ENCODE measurements at regions not wholly inside any gene's neighbourhood (a gene's known extent, or its start where the extent isn't known, plus 50 kb on each side); places are given as distances from the start of the nearest gene placed in this dataset.
"Not testable (repeated sequence)": the region's sequence is repeated elsewhere in the genome, so short reads cannot be mapped to it uniquely, and the experiment has no call there.

DNA sequence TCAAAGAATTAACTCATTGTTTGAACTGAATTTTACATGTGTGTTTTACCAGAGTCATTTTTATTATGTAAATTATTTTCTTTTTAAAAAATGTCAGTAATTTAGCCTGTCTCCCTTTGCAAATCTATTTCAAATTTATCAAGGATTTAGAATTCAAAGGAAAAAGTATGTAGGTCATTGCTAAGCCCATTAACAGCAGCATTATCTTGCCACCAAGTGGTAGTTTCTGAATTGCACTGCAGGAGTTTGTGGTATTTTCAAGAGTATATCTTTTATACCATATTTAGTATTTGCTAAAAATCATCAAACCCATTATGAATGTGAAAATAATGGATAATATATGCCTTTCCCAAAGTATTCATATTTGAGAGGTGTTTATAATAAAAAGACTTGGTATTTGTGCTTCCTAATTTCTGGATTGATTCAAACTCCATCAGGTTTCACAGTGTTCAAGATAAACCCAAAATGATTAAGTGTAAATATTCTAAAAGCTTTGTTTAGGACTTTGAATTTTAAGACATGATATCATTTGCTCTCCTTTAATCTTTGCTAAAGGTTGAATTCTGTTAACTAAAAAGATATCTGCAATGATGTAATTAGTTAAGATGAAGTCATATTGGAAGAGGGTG is 711.4 kb downstream of the FSCB start:
- no peak for DNase-seq

DNA sequence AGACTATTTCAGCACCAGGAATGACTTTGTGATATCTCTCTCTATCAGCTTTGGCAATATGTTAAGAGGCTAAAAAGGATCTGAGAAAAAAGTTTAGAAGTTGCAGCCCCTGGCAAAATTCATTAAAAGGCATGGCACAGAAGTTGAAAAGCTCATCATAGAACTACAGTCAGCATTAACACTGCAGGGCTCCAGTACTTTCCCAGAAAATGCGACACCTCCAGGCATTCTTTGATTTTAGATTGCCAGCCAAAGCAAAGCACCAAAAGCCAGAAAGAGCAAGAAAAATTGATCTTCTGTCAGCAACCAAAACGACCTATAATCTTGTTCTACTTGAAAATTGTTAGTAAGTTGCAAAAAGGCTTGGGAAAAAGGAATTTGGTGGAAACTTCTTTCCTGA is 713.5 kb downstream of the FSCB start:
- DNase-seq = no peak

GRCh38 chr14:43792980-43793379 is 714.1 kb downstream of the FSCB start:
- DNase-seq = no peak

- DNase-seq = no peak
Observed at GRCh38 chr14:43790681-43791080, 716.4 kb downstream of the FSCB start.

GRCh38 chr14:43789458-43789857 is 717.6 kb downstream of the FSCB start:
- DNase-seq = no peak

DNA sequence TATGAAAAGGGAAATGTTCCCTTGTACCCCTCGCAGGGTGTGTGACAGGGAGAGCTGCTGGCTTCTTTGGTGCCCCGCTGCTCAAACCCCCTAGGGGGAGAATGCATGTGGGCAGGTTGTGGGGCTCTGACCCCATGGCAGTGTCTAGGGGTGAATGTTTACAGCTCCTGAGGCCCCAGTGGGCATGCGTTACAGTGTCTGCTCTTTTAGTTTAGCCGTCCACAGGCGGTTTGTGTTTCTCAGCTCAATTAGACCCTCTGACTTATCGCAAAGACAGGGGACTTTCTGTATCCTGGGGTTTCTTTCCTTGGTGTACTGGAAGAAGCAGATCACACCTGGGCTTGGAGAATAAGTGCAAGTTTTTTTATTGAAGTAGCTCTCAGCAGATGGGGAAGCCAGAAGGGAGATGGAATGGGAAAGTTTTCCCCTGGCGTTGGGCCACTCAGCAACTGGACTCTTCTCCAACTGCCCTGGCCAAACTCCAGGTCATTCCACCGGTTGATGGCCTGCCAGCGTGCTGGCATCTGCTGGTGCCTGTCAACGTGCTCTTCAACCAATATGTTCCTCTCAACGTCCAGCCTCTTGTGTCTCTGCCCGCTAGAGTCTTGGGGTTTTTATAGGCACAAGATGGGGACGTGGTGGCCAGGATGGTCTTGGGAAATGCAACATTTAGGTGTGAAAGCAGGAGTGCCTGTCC is 720.9 kb downstream of the FSCB start:
- no peak for DNase-seq

DNA sequence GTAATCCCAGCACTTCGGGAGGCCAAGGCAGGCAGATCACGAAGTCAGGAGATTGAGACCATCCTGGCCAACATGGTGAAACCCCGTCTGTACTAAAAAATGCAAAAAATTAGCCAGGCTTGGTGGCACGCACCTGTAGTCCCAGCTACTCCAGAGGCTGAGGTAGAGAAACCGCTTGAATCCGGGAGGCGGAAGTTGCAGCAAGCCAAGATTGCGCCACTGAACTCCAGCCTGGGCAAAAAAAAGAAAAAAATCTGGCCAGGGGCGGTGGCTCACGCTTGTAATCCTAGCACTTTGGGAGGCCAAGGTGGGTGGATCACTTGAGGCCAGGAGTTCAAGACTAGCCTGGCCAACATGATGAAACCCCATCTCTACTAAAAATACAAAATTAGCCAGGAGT is 722.7 kb downstream of the FSCB start:
- DNase-seq = not testable (repeated sequence)

- no peak for DNase-seq
Observed at GRCh38 chr14:43778937-43779639, 728.0 kb downstream of the FSCB start.

DNA sequence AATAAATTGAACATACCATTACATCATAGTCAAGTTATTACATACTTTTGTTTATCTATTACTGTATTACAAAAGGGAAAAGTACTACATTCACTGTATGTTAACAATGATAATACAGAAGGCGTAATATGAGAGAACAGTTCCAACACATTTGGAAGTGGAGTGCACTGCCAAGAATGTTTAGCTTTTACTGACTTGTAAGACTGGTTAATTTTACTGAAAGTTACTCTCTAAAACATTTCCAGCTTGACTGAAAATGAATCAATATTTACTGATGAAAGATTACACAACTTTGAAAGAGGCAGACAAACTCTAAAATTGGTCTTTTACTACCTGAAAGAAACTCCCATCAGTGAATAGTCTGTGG is 728.5 kb downstream of the FSCB start:
- no peak for DNase-seq

DNA sequence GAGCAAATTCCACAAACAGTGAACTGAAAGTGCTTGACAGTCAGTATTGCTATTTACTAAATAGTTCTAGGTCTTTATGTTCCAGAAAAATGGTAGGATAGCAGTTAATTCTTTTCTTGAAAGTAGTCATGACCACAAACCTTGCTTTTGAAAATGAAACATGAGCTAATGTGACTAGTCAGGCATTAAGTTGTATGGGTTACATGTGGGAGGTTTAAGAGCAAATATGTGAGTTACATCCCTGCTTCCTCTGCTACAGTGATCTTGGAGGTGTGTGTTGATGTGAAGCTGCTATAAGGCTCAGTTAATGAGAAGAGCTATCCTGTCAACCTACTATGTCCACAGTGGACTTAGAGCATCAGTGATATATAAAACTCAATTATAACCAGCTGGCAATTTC is 741.6 kb downstream of the FSCB start:
- DNase-seq = no peak

GRCh38 chr14:43764433-43764832 is 742.6 kb downstream of the FSCB start:
- DNase-seq = no peak

- no peak for DNase-seq
Observed at GRCh38 chr14:43755707-43756106, 751.4 kb downstream of the FSCB start.

DNA sequence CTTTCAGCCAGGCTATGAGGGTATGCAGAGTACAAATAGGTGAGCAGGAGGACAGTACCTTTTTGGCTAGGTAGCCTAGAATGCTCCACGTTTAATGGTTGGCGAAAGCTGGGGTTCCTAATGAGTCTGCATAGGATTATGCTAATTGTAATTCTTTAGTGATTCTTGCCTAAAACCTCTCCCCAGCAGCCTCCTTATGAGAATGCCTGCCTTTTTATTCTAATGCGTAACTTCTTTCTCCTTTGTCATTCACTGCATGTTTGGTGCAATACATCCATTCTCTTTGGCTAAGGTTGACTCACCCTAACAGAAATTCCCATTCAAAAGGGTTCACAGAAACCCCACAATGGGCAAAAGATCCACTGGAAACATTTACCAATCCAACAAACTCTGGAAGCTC is 752.2 kb downstream of the FSCB start:
- no peak for DNase-seq

GRCh38 chr14:43745746-43746145 is 761.3 kb downstream of the FSCB start:
- DNase-seq = no peak

GRCh38 chr14:43735932-43736331 is 771.2 kb downstream of the FSCB start:
- no peak for DNase-seq

GRCh38 chr14:43729143-43729542 is 777.9 kb downstream of the FSCB start:
- DNase-seq = no peak

- DNase-seq = no peak
Observed at GRCh38 chr14:43706900-43707299, 800.2 kb downstream of the FSCB start.

DNA sequence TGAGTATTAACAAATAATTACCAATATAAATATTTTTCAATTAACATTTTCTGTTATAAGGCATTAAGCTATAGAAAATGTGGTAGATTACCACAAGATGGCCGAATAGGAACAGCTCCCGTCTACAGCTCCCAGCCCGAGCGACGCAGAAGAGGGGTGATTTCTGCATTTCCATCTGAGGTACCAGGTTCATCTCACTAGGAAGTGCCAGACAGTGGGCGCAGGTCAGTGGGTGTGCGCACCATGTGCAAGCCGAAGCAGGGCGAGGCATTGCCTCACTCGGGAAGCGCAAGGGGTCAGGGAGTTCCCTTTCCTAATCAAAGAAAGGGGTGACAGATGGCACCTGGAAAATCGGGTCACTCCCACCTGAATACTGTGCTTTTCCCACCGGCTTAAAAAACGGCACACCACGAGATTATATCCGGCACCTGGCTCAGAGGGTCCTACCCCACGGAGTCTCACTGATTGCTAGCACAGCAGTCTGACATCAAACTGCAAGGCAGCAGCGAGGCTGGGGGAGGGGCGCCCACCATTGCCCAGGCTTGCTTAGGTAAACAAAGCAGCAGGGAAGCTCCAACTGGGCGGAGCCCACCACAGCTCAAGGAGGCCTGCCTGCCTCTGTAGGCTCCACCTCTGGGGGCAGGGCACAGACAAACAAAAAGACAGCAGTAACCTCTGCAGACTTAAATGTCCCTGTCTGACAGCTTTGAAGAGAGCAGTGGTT is 808.4 kb downstream of the FSCB start:
- not testable (repeated sequence) for DNase-seq

- DNase-seq = no peak
Observed at GRCh38 chr14:43697003-43697402, 810.1 kb downstream of the FSCB start.

DNA sequence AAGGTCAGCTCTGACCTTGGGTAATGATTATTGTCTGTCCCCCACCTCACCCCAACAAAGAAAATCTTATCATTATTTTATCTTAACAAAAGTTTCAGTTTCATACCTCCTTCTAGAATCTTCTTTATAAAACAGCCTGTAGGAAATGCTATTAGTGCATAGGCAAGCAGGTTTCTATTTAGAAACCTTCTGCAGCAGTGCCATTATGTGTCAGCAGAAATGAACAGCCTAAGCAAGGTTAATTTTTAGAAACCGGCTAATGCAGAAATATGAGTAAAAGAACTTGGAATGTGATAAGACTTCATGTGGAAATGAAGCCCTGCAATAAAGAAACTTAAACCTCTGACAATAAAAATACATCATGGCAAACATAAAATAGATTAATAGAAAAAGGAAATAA is 814.4 kb downstream of the FSCB start:
- DNase-seq = no peak

DNA sequence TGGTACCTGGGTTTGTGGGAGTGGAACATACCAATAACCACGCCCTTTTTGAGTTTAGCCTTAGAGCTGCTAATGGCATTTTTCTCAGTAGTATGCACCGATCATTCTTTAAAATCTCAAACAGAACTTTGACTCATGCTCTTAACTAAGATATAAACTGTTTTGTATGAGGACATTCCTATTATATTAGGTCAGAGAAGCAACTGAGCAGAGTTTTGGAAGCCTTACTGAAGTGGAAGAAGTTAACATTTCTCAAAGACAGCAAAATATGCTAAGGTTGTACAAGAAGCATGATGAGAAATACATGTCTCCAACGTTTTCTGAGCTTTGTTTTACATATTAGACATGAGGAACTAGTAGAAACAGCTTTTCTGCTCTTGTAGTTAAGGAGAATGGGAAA is 819.2 kb downstream of the FSCB start:
- DNase-seq = no peak

DNA sequence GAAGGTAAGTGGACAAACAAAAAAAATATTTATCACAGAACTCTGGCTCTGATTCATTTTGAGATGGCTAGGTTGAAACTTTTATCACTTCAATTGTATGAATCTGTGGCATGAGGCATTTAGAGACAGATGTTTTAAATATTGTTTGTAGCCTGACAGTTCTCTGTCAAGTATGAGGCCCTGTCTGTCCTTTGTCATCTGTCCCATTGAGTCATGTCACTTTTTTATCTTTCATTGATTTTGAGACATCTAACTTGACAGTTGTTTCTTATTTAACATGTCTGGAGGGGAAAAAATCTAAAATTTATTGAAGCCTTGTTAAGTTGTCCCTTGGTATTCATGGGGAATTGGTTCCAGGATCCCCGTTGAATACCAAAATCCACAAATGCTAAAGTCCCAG is 829.5 kb downstream of the FSCB start:
- no peak for DNase-seq

DNA sequence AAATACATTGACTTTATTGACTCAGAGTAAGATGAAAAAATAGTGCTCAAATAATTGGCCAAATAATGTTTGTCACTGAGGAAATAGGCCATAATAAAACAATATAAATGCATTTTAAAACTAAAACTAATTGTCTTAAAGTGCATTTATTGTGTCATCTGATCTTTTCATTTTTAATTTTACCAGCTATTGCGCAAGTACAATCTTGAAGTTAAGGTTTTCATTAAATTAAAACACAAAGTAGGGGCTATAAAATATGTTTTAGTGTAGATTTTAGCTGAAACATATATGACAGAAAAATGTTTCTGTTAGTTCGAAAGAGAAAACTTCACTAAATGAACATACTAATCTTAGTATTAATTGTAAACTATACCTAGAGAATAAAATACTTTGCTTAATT is 832.8 kb downstream of the FSCB start:
- DNase-seq = no peak

Data from activated gamma-delta T cell (primary cell).